ENCODE measurements at regions not wholly inside any gene's neighbourhood (a gene's known extent, or its start where the extent isn't known, plus 50 kb on each side); places are given as distances from the start of the nearest gene placed in this dataset.

DNA sequence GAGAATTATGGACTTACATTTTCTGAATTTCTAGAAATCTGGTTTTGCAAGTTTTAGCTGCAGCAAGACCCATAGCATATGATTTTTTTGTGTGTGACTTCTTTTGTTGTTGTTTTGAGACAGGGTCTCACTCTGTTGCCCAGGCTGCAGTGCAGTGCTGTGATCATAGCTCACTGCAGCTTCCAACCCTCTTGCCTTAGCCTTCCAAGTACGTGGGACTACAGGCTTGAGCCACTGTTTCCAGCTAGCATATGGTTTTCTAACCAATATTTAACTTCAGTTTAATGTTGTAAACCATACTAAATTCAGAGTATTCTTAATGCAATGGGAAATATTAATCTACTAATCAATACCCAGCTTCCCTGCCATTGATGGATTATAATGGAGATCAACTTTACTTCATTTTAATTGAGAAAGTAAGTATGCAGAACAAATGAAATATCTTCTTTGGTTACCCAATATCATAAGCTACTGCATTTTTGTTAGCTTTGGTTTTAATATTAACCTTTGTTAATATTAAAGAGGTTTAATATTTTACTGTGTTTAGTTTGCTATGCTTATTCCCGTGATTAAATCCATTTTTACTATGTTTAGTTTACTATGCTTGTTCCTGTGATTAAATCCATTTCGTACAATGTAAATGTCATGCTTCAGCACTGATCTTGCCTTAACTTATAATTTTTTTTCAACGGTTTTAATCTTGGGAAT lies 273.4 kb upstream of the TMEFF2 start:
- Histone ChIP-seq H3K27ac (ENCODE audit: low read depth, low read length) (no peak overlapping the region), H3K9ac (ENCODE audit: low read length) (no peak overlapping the region), H3K4me3 (ENCODE audit: low read length) (no peak overlapping the region), H3K36me3 (ENCODE audit: control insufficient read depth, insufficient read depth, low read length) (no peaks in the 10 kb centered on the region), H3K27me3 (ENCODE audit: control insufficient read depth, insufficient read depth, low read length) (no peaks in the 10 kb centered on the region), H3K4me1 (ENCODE audit: control insufficient read depth, insufficient read depth, low read length) (no peaks in the 10 kb centered on the region)

DNA sequence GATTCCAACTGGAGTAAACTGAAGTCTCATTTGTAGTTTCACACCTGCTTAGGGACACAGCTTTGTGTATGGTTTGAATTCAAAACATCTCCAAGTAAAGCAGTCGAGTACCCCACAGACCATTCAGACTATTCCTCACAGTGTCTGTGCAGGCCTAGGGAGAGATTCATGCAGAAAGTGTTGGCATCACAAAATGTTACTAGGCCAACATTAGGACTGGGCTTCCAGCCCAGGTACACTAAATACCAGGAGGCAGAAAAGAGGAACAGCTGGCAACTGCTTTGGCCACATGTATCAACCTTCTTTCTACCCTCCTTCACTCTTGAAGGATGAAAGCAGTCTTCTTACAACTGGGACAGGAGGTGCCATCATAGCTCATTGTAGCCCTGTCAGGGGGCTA lies 270.4 kb upstream of the TMEFF2 start:
- Histone ChIP-seq H3K27me3 (ENCODE audit: control insufficient read depth, insufficient read depth, low read length) (no peaks in the 10 kb centered on the region), H3K4me1 (ENCODE audit: control insufficient read depth, insufficient read depth, low read length) (no peaks in the 10 kb centered on the region)

DNA sequence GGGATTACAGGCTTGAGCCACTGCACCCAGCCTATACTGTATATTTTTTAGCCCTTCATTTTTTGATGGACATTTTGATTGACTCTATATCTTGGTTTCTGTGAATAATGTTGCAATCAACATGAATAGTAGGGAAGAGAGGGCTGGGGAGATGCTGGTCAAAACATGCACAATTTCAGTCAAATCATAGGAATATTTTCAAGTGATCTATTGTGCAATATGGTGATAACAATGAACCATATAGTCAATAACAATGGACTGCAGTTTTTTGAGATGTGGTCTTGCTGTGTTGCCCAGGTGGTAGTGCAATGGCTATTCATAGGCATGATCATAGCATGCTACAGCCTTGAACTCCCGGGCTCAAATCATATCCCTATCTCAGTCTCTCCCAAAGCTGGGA lies 264.7 kb upstream of the TMEFF2 start:
- Histone ChIP-seq H3K27me3 (ENCODE audit: control insufficient read depth, insufficient read depth, low read length) (no peaks in the 10 kb centered on the region), H3K9ac (ENCODE audit: low read length) (no peak overlapping the region), H3K4me1 (ENCODE audit: control insufficient read depth, insufficient read depth, low read length) (no peaks in the 10 kb centered on the region), H3K36me3 (ENCODE audit: control insufficient read depth, insufficient read depth, low read length) (no peaks in the 10 kb centered on the region), H3K4me3 (ENCODE audit: low read length) (no peak overlapping the region), H3K27ac (ENCODE audit: low read depth, low read length) (no peak overlapping the region)

More for the DNA sequence above, 270.4 kb upstream of the TMEFF2 start:
- no peak overlapping the region for H3K4me3 ChIP-seq (ENCODE audit: low read length)
- no peak overlapping the region for H3K9ac ChIP-seq (ENCODE audit: low read length)
- no peaks in the 10 kb centered on the region for H3K36me3 ChIP-seq (ENCODE audit: control insufficient read depth, insufficient read depth, low read length)
- H3K27ac ChIP-seq (ENCODE audit: low read depth, low read length), result no peak overlapping the region

DNA sequence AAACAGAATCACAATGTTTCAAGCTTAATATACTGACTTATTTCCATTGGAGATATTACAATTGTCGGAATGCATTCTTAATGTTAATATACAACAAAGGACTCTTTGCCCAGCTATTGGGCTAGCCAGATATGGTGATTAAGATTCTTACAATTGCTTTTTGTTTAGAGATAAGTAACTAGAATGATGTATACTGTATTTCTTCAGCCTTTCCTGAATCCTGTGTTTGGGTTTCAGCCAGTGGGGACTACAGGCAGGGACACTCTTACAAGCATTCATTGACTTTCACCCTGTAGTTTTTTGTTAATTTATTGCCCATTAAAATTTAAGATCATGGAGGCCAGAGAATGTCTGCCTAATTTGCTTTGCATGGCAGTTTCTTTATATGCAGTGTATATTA lies 254.1 kb upstream of the TMEFF2 start:
- no peak overlapping the region for H3K4me3 ChIP-seq (ENCODE audit: low read length)
- H3K9ac ChIP-seq (ENCODE audit: low read length), result no peak overlapping the region
- no peak overlapping the region for H3K27ac ChIP-seq (ENCODE audit: low read depth, low read length)
- H3K36me3 ChIP-seq (ENCODE audit: control insufficient read depth, insufficient read depth, low read length), result no peaks in the 10 kb centered on the region
- no peaks in the 10 kb centered on the region for H3K4me1 ChIP-seq (ENCODE audit: control insufficient read depth, insufficient read depth, low read length)
- no peaks in the 10 kb centered on the region for H3K27me3 ChIP-seq (ENCODE audit: control insufficient read depth, insufficient read depth, low read length)

DNA sequence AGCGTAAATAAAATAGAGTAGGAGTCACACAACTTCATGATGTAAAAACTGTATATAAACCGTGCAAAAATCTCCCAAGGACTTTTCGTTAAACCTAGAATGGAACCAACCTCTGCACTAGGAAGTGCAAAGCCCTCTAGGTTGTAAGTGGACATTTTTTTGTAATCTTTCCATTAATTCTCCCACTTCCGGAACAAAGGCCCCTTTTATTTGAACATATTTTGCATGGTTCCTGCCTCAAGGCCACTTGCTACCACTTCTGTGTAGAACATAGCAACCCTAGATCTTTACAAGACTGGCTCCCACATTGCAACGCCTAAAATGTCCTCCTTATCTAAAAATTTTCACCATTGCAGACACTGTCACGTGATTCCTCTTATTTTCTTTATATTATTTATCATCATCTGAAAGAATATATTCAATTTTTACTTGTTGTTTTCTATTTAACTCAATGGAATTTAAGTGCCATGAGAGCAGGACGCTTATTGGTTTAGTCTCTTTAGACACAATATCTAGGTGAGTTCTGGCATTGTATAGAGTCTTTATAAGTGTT lies 249.6 kb upstream of the TMEFF2 start:
- Histone ChIP-seq H3K9ac (ENCODE audit: low read length) (no peak overlapping the region), H3K36me3 (ENCODE audit: control insufficient read depth, insufficient read depth, low read length) (no peaks in the 10 kb centered on the region), H3K4me3 (ENCODE audit: low read length) (no peak overlapping the region), H3K4me1 (ENCODE audit: control insufficient read depth, insufficient read depth, low read length) (no peaks in the 10 kb centered on the region), H3K27me3 (ENCODE audit: control insufficient read depth, insufficient read depth, low read length) (no peaks in the 10 kb centered on the region), H3K27ac (ENCODE audit: low read depth, low read length) (no peak overlapping the region)

DNA sequence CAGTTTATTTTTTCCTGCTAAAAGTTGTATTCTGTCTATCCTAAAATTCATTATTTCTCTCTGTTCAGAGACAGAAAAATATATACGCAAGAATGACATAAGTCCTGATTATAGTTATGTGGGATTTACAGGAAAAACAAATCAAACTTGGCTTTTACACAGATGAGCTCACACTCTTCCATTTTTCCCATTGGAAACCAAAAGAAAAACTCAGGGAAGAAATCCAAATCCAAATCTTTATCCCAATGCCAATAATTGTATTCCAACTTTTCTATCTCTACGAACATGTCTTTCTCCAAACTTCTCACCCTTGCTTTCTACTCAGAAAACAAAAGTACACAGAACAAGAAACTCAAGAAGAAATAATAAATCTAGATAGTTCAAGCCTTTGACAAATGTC lies 249.1 kb upstream of the TMEFF2 start:
- H3K27me3 ChIP-seq (ENCODE audit: control insufficient read depth, insufficient read depth, low read length), result no peaks in the 10 kb centered on the region
- no peaks in the 10 kb centered on the region for H3K4me1 ChIP-seq (ENCODE audit: control insufficient read depth, insufficient read depth, low read length)
- no peak overlapping the region for H3K27ac ChIP-seq (ENCODE audit: low read depth, low read length)
- H3K36me3 ChIP-seq (ENCODE audit: control insufficient read depth, insufficient read depth, low read length), result no peaks in the 10 kb centered on the region
- H3K9ac ChIP-seq (ENCODE audit: low read length), result no peak overlapping the region
- H3K4me3 ChIP-seq (ENCODE audit: low read length), result no peak overlapping the region

DNA sequence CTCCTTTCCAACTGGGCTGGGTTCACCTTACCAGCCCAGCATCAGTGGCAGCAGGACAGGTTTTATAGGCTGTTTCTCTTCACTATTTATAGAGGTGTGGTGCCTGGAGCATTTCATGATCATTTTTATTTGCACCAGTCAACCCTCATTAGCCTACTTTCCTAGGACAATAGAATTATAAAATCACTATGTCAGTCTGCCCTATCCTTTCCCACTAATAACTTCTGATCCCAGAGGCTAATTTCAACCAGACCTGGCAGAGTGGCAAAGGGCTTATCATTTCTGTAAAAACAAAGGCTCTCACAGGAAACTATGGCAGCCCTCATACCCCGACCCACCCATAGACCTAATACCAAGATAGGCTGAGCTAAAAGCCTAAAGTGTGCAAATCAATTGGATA lies 243.5 kb upstream of the TMEFF2 start:
- H3K36me3 ChIP-seq (ENCODE audit: control insufficient read depth, insufficient read depth, low read length), result no peaks in the 10 kb centered on the region
- no peak overlapping the region for H3K9ac ChIP-seq (ENCODE audit: low read length)
- no peaks in the 10 kb centered on the region for H3K27me3 ChIP-seq (ENCODE audit: control insufficient read depth, insufficient read depth, low read length)
- no peak overlapping the region for H3K4me3 ChIP-seq (ENCODE audit: low read length)
- H3K27ac ChIP-seq (ENCODE audit: low read depth, low read length), result no peak overlapping the region
- H3K4me1 ChIP-seq (ENCODE audit: control insufficient read depth, insufficient read depth, low read length), result no peaks in the 10 kb centered on the region

DNA sequence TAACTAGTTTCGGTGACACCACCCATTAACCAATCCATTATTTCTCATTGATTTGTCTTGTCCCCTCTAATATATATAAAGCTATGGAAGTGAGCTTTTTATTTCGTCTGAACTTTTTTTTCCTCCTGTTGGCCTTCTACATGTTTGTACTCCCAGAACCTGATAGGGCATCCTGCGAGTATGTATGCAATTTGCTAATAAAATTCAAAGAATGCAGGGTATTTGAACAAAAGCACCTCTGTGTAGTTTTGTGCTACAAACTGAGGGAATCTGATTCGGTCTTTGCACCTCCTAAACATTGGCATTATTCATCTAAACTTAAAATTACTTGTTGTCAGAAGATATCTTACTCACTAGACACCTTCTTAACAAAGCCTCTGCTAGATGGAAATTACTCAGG lies 242.9 kb upstream of the TMEFF2 start:
- Histone ChIP-seq H3K4me3 (ENCODE audit: low read length) (no peak overlapping the region), H3K27me3 (ENCODE audit: control insufficient read depth, insufficient read depth, low read length) (no peaks in the 10 kb centered on the region), H3K9ac (ENCODE audit: low read length) (no peak overlapping the region), H3K27ac (ENCODE audit: low read depth, low read length) (no peak overlapping the region), H3K36me3 (ENCODE audit: control insufficient read depth, insufficient read depth, low read length) (no peaks in the 10 kb centered on the region), H3K4me1 (ENCODE audit: control insufficient read depth, insufficient read depth, low read length) (no peaks in the 10 kb centered on the region)

DNA sequence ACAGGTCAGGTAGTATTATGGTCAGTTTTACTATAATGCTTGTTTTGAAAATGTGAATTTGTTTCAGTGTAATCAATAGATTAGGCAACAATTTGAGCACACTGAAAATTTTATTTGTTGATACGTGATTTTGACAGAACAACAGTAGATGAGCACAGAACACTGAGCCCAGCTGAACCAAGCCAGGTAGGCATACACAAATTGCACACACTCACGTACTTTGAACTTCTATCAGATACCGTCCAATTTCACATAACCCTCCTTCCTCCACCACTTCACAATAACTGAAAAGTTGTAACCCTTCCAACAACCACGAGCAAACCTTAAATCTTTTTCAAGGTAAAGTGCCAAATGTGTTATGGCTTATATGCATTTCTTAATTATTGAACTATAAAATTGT lies 229.5 kb upstream of the TMEFF2 start:
- Histone ChIP-seq H3K9ac (ENCODE audit: low read length) (no peak overlapping the region), H3K27ac (ENCODE audit: low read depth, low read length) (no peak overlapping the region), H3K4me1 (ENCODE audit: control insufficient read depth, insufficient read depth, low read length) (no peaks in the 10 kb centered on the region), H3K36me3 (ENCODE audit: control insufficient read depth, insufficient read depth, low read length) (no peaks in the 10 kb centered on the region), H3K27me3 (ENCODE audit: control insufficient read depth, insufficient read depth, low read length) (no peaks in the 10 kb centered on the region), H3K4me3 (ENCODE audit: low read length) (no peak overlapping the region)

DNA sequence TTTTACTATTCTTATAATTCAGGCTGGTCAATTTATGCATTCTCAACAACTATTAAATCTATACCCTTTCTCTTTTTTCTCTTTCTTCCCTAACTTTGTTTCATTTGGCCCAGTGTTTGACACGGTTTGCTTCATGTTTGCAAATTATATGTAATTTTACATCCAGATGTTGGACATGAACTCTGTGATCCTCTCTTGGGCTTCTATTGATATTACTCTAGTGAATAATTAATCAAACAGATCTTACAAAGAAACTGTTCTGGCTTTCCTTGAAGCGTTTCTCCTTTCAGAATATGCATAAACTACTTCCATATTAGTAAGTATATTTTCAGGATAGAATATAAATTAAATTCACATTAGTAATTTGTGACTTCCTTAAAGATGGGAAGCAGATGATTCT lies 225.1 kb upstream of the TMEFF2 start:
- no peaks in the 10 kb centered on the region for H3K4me1 ChIP-seq (ENCODE audit: control insufficient read depth, insufficient read depth, low read length)
- H3K9ac ChIP-seq (ENCODE audit: low read length), result no peak overlapping the region
- no peaks in the 10 kb centered on the region for H3K36me3 ChIP-seq (ENCODE audit: control insufficient read depth, insufficient read depth, low read length)
- H3K27me3 ChIP-seq (ENCODE audit: control insufficient read depth, insufficient read depth, low read length), result no peaks in the 10 kb centered on the region
- H3K27ac ChIP-seq (ENCODE audit: low read depth, low read length), result no peak overlapping the region
- no peak overlapping the region for H3K4me3 ChIP-seq (ENCODE audit: low read length)

DNA sequence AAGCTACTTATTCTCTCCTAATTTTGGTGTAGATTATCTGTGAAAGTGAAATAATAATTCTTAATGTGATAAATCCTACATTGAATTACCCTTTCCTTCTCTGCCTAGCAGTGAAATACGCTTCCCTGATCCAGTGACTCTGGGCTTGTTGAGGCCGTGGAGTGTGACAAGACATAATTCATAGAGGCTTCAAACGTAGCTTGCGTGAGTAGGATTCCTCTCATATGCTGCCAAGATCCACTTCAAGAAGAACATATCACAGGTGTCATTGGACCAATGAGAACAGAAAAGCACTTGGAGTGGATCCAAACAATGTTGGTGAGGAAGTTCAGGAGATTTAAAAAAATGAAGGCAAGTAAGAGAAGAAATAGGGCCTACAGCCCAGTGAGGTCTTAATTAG lies 221.3 kb upstream of the TMEFF2 start:
- H3K27ac ChIP-seq (ENCODE audit: low read depth, low read length), result no peak overlapping the region
- H3K4me1 ChIP-seq (ENCODE audit: control insufficient read depth, insufficient read depth, low read length), result no peaks in the 10 kb centered on the region
- no peaks in the 10 kb centered on the region for H3K27me3 ChIP-seq (ENCODE audit: control insufficient read depth, insufficient read depth, low read length)
- no peak overlapping the region for H3K4me3 ChIP-seq (ENCODE audit: low read length)
- no peaks in the 10 kb centered on the region for H3K36me3 ChIP-seq (ENCODE audit: control insufficient read depth, insufficient read depth, low read length)
- no peak overlapping the region for H3K9ac ChIP-seq (ENCODE audit: low read length)

DNA sequence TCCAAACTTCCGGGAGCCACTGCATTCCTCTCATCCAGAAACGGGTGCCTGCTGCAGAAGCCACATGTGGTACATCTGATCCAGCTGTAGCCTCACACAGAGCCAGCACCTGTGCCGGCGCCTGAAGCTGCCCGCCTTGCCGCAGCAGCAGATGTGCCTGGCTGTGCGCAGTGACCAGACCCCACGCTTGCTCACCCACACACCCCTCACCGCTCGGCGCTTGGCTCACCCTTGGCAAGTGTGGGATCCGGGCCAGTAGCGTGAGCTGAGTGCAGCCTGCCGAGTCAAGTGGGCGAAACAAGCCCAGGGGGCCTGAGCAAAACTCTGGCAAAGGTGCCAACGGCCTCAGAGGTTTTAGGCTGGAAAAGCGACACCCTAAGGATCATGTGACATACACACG lies 220.1 kb upstream of the TMEFF2 start:
- no peaks in the 10 kb centered on the region for H3K27me3 ChIP-seq (ENCODE audit: control insufficient read depth, insufficient read depth, low read length)
- no peaks in the 10 kb centered on the region for H3K36me3 ChIP-seq (ENCODE audit: control insufficient read depth, insufficient read depth, low read length)
- no peak overlapping the region for H3K4me3 ChIP-seq (ENCODE audit: low read length)
- no peak overlapping the region for H3K27ac ChIP-seq (ENCODE audit: low read depth, low read length)
- H3K4me1 ChIP-seq (ENCODE audit: control insufficient read depth, insufficient read depth, low read length), result no peaks in the 10 kb centered on the region
- H3K9ac ChIP-seq (ENCODE audit: low read length), result no peak overlapping the region
